Neural cell (in vitro differentiated cells): ENCODE measurements at regions not wholly inside any gene's neighbourhood (a gene's known extent, or its start where the extent isn't known, plus 50 kb on each side); places are given as distances from the start of the nearest gene placed in this dataset.
"Not testable (repeated sequence)": the region's sequence is repeated elsewhere in the genome, so short reads cannot be mapped to it uniquely, and the experiment has no call there.

Experiments used
- H2AFZ ChIP-seq: fragments of 200-600, 300-800 bp; sonication (generic), shearing (Covaris generic); 2 replicates; pipeline ENCODE4 v1.6.0; 2014; ENCODE audit warnings: low read depth, mild to moderate bottlenecking, antibody characterized with exemption, low read length, moderate library complexity
- H3F3A ChIP-seq: fragments of 200-600 bp; shearing (Covaris generic); 2 replicates; pipeline ENCODE4 v1.6.1; 2016; ENCODE audit warnings: mild to moderate bottlenecking, moderate library complexity, mixed read lengths, antibody characterized with exemption, low read length; ENCODE audit not compliant: insufficient read depth, poor library complexity, severe bottlenecking
- H3K27ac ChIP-seq: fragments of 200-600, 300-800 bp; sonication (generic), shearing (Covaris generic); 2 replicates; pipeline ENCODE4 v1.5.1; 2014; ENCODE audit warnings: mild to moderate bottlenecking, low read length, moderate library complexity
- H3K27me3 ChIP-seq: fragments of 300-800, 200-600 bp; sonication (generic), shearing (Covaris generic); 2 replicates; pipeline ENCODE4 v1.6.0; 2014; ENCODE audit warnings: mild to moderate bottlenecking, low read depth, low read length, moderate library complexity; ENCODE audit not compliant: insufficient read depth
- H3K36me3 ChIP-seq: fragments of 300-800, 200-600 bp; sonication (generic), shearing (Covaris generic); 2 replicates; pipeline ENCODE4 v1.5.1; 2014; ENCODE audit warnings: mild to moderate bottlenecking, antibody characterized with exemption, low read length, moderate library complexity; ENCODE audit not compliant: insufficient read depth
- H3K4me2 ChIP-seq: fragments of 300-800, 200-600 bp; sonication (generic), shearing (Covaris generic); 2 replicates; pipeline ENCODE4 v1.6.0; 2014; ENCODE audit warnings: mild to moderate bottlenecking, low read length
- H3K4me3 ChIP-seq: fragments of 300-800, 200-600 bp; sonication (generic), shearing (Covaris generic); 2 replicates; pipeline ENCODE4 v1.5.1; 2014; ENCODE audit warnings: mild to moderate bottlenecking, low read length, moderate library complexity
- H3K79me2 ChIP-seq: fragments of 200-600 bp; shearing (Covaris generic); replicated peaks from 2 replicates; pipeline ENCODE4 v1.6.0; 2014; ENCODE audit warnings: mild to moderate bottlenecking, low read length, moderate library complexity; ENCODE audit not compliant: insufficient read depth
- H3K9ac ChIP-seq: fragments of 300-800, 200-600 bp; sonication (generic), shearing (Covaris generic); 2 replicates; pipeline ENCODE4 v1.6.1; 2016; ENCODE audit warnings: mild to moderate bottlenecking, low read length, mixed read lengths
- H3K9me2 ChIP-seq: fragments of 200-600 bp; shearing (Covaris generic); 2 replicates; pipeline ENCODE4 v1.6.1; 2016; ENCODE audit warnings: mild to moderate bottlenecking, low read length, mixed read lengths; ENCODE audit not compliant: insufficient read depth
- H3K9me3 ChIP-seq: fragments of 200-600, 300-800 bp; sonication (generic), shearing (Covaris generic); 2 replicates; pipeline ENCODE4 v1.6.1; 2016; ENCODE audit warnings: mild to moderate bottlenecking, mixed run types, low read length, moderate library complexity, mixed read lengths
- H4K20me1 ChIP-seq: fragments of 200-600 bp; shearing (Covaris generic); 2 replicates; pipeline ENCODE4 v1.6.1; 2016; ENCODE audit warnings: mild to moderate bottlenecking, mixed run types; ENCODE audit not compliant: insufficient read depth
- CTCF ChIP-seq: fragments of 450-650 bp; IDR thresholded peaks from 2 replicates; pipeline ENCODE4 v1.5.1; 2014; ENCODE audit warnings: antibody characterized with exemption, mild to moderate bottlenecking, moderate library complexity; ENCODE audit not compliant: poor library complexity, severe bottlenecking
- EP300 ChIP-seq: fragments of 450-650 bp; conservative IDR thresholded peaks from 2 replicates; pipeline ENCODE4 v1.6.1; 2014; ENCODE audit warnings: antibody characterized with exemption, mild to moderate bottlenecking, moderate library complexity; ENCODE audit not compliant: poor library complexity, severe bottlenecking
- EZH2 ChIP-seq: fragments of 200-600, 300-800 bp; shearing (Covaris generic), sonication (generic); IDR thresholded peaks from 2 replicates; pipeline ENCODE4 v1.6.1; 2014; ENCODE audit warnings: antibody characterized with exemption, low read length, borderline replicate concordance, mild to moderate bottlenecking; ENCODE audit not compliant: insufficient read depth, poor library complexity, severe bottlenecking
- MXI1 ChIP-seq: fragments of 450-650 bp; conservative IDR thresholded peaks from 2 replicates; pipeline ENCODE4 v1.6.1; 2014; ENCODE audit warnings: antibody characterized with exemption, mild to moderate bottlenecking; ENCODE audit not compliant: poor library complexity, severe bottlenecking
- POLR2AphosphoS5 ChIP-seq: IDR thresholded peaks from 2 replicates; pipeline ENCODE4 v1.6.1; 2012
- RAD21 ChIP-seq: fragments of 450-650 bp; conservative IDR thresholded peaks from 2 replicates; pipeline ENCODE4 v1.6.1; 2014; ENCODE audit warnings: antibody characterized with exemption, mild to moderate bottlenecking, moderate library complexity
- REST ChIP-seq: IDR thresholded peaks from 2 replicates; pipeline ENCODE4 v1.6.1; 2012; ENCODE audit warnings: borderline replicate concordance
- SMC3 ChIP-seq: fragments of 450-650 bp; conservative IDR thresholded peaks from 2 replicates; pipeline ENCODE4 v1.6.1; 2014; ENCODE audit warnings: antibody characterized with exemption, mild to moderate bottlenecking, moderate library complexity; ENCODE audit not compliant: poor library complexity
- TAF1 ChIP-seq: IDR thresholded peaks from 2 replicates; pipeline ENCODE4 v1.6.1; 2012; ENCODE audit warnings: low read depth

- Histone ChIP-seq H3K36me3 (no peaks in the 10 kb centered on the region), H4K20me1 (no peaks in the 10 kb centered on the region), H3K9me3 (no peaks in the 10 kb centered on the region), H3K27ac (no peak overlapping the region), H3F3A (no peaks in the 10 kb centered on the region), H3K4me3 (no peak overlapping the region), H3K9ac (no peak overlapping the region), H3K27me3 (peaks cover 16% of the 10 kb centered on the region), H3K4me2 (no peak overlapping the region), H3K79me2 (no peaks in the 10 kb centered on the region), H3K9me2 (no peaks in the 10 kb centered on the region), H2AFZ (no peak overlapping the region)
- TF ChIP-seq MXI1 = no peak
- TF ChIP-seq TAF1 = no peak
- TF ChIP-seq SMC3 = no peak
- TF ChIP-seq EP300 = no peak
- TF ChIP-seq REST = no peak
- TF ChIP-seq POLR2AphosphoS5 = no peak
- no peak for TF ChIP-seq RAD21
- no peak for TF ChIP-seq CTCF
- TF ChIP-seq EZH2 = no peak
Observed at GRCh38 chr7:81150951-81151361, 232.1 kb upstream of the SEMA3C start.

GRCh38 chr7:81143856-81144255 is 225.0 kb upstream of the SEMA3C start:
- Histone ChIP-seq H3K4me3 (no peak overlapping the region), H2AFZ (no peak overlapping the region), H3K9me3 (no peaks in the 10 kb centered on the region), H3K36me3 (no peaks in the 10 kb centered on the region), H3F3A (no peaks in the 10 kb centered on the region), H3K27me3 (peaks cover 4% of the 10 kb centered on the region), H4K20me1 (no peaks in the 10 kb centered on the region), H3K79me2 (no peaks in the 10 kb centered on the region), H3K9me2 (no peaks in the 10 kb centered on the region), H3K9ac (no peak overlapping the region), H3K4me2 (no peak overlapping the region), H3K27ac (no peak overlapping the region)
- TF ChIP-seq TAF1 (no peak), RAD21 (no peak), EP300 (no peak), POLR2AphosphoS5 (no peak)

- not testable (repeated sequence) for H3K4me3 ChIP-seq, H4K20me1 ChIP-seq, H3K36me3 ChIP-seq, H3K4me2 ChIP-seq, H3K27ac ChIP-seq, H3K9me2 ChIP-seq, H3K9me3 ChIP-seq, H2AFZ ChIP-seq, H3K27me3 ChIP-seq, H3K79me2 ChIP-seq, H3K9ac ChIP-seq, H3F3A ChIP-seq
Observed at GRCh38 chr7:81141257-81142205, 222.7 kb upstream of the SEMA3C start.
